ENCODE measurements at regions not wholly inside any gene's neighbourhood (a gene's known extent, or its start where the extent isn't known, plus 50 kb on each side); places are given as distances from the start of the nearest gene placed in this dataset.

- H3K9me3 Mint-ChIP-seq (ENCODE audit: low read depth) = no peaks in the 10 kb centered on the region
- no peak overlapping the region for H3K27ac Mint-ChIP-seq
- H3K4me3 Mint-ChIP-seq (ENCODE audit: low read depth) = no peak overlapping the region
- DNase-seq (ENCODE audit: low spot score, unreplicated experiment) = no peak
- no peaks in the 10 kb centered on the region for H3K4me1 Mint-ChIP-seq (ENCODE audit: low read depth)
- peaks cover 5% of the 10 kb centered on the region for H3K27me3 Mint-ChIP-seq
- TF ChIP-seq CTCF (IDR thresholded peaks at IDR 0.05; ENCODE audit: unreplicated experiment) = no peak
- H3K36me3 Mint-ChIP-seq (ENCODE audit: insufficient read depth) = no peaks in the 10 kb centered on the region
These were observed 136.1 kb downstream of the PAPOLA start for GRCh38 chr14:96638041-96638855.

GRCh38 chr14:96639550-96639949 is 137.4 kb downstream of the PAPOLA start:
- H3K27me3 Mint-ChIP-seq = peaks cover 3% of the 10 kb centered on the region
- no peak for DNase-seq (ENCODE audit: low spot score, unreplicated experiment)
- TF ChIP-seq CTCF (IDR thresholded peaks at IDR 0.05; ENCODE audit: unreplicated experiment) = no peak
- no peaks in the 10 kb centered on the region for H3K4me1 Mint-ChIP-seq (ENCODE audit: low read depth)
- H3K27ac Mint-ChIP-seq = no peak overlapping the region
- H3K36me3 Mint-ChIP-seq (ENCODE audit: insufficient read depth) = no peaks in the 10 kb centered on the region
- no peak overlapping the region for H3K4me3 Mint-ChIP-seq (ENCODE audit: low read depth)
- H3K9me3 Mint-ChIP-seq (ENCODE audit: low read depth) = no peaks in the 10 kb centered on the region

GRCh38 chr14:96648506-96649326 is 146.5 kb downstream of the PAPOLA start:
- Mint-ChIP-seq H3K27me3 (peaks cover 17% of the 10 kb centered on the region), H3K27ac (no peak overlapping the region), H3K9me3 (ENCODE audit: low read depth) (peaks cover 6% of the 10 kb centered on the region), H3K4me1 (ENCODE audit: low read depth) (no peaks in the 10 kb centered on the region), H3K36me3 (ENCODE audit: insufficient read depth) (no peaks in the 10 kb centered on the region), H3K4me3 (ENCODE audit: low read depth) (no peak overlapping the region)
- TF ChIP-seq CTCF (IDR thresholded peaks at IDR 0.05; ENCODE audit: unreplicated experiment) = no peak
- no peak for DNase-seq (ENCODE audit: low spot score, unreplicated experiment)

GRCh38 chr14:96649327-96649601 is 147.1 kb downstream of the PAPOLA start:
- H3K9me3 Mint-ChIP-seq (ENCODE audit: low read depth) = peaks cover 6% of the 10 kb centered on the region
- H3K27me3 Mint-ChIP-seq = peaks cover 17% of the 10 kb centered on the region
- DNase-seq (ENCODE audit: low spot score, unreplicated experiment) = no peak
- no peak for TF ChIP-seq CTCF (IDR thresholded peaks at IDR 0.05; ENCODE audit: unreplicated experiment)
- no peak overlapping the region for H3K4me3 Mint-ChIP-seq (ENCODE audit: low read depth)
- no peaks in the 10 kb centered on the region for H3K36me3 Mint-ChIP-seq (ENCODE audit: insufficient read depth)
- no peaks in the 10 kb centered on the region for H3K4me1 Mint-ChIP-seq (ENCODE audit: low read depth)
- no peak overlapping the region for H3K27ac Mint-ChIP-seq

- H3K9me3 Mint-ChIP-seq (ENCODE audit: low read depth) = peaks cover 3% of the 10 kb centered on the region
- no peaks in the 10 kb centered on the region for H3K27me3 Mint-ChIP-seq
- no peak for TF ChIP-seq CTCF (IDR thresholded peaks at IDR 0.05; ENCODE audit: unreplicated experiment)
- no peaks in the 10 kb centered on the region for H3K4me1 Mint-ChIP-seq (ENCODE audit: low read depth)
- no peak overlapping the region for H3K27ac Mint-ChIP-seq
- no peaks in the 10 kb centered on the region for H3K36me3 Mint-ChIP-seq (ENCODE audit: insufficient read depth)
- no peak overlapping the region for H3K4me3 Mint-ChIP-seq (ENCODE audit: low read depth)
- no peak for DNase-seq (ENCODE audit: low spot score, unreplicated experiment)
These were observed 143.6 kb upstream of the VRK1 start for GRCh38 chr14:96653597-96653996.

Data from progenitor cell of endocrine pancreas (in vitro differentiated cells).